ENCODE measurements at regions not wholly inside any gene's neighbourhood (a gene's known extent, or its start where the extent isn't known, plus 50 kb on each side); places are given as distances from the start of the nearest gene placed in this dataset.

DNA sequence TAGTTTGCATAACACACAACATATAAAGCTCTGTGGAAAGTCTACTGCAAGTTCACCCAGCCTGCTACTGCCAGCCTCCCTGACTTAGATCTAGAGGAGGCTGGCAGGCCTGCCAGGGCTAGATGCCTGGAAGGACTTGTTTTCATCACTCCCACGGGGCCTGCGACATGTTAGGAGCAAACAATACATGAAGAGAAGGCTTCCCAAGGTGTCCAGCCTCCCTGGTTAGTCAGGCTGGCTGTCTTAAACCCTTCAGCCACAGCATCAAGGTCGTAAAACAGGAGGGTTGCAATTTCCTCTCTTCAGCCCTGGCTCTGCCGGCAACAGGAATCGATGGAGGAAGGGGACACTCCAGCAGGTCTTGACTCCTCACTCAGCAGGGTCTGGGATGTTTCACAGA lies 104.5 kb downstream of the NGF start:
- no peak for ATAC-seq

DNA sequence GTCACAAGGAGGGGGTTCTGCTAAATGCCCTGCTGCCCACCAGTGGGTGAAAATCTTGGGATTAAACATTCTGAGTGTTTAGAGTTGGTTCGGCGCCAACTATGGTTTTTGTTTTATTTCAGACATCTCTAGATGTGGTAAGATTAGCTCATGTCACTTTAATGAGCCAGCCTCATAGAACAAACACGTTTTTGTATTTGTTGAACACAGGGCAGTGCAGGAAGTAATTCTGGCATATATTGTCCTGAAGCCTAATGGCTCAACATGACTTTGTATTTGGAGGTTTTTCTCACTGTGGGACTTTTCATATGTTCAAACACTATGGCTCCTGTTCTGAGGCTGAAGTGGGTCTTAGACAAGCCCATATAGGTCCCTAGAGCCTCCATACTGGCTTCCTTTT lies 107.8 kb downstream of the NGF start:
- ATAC-seq, result no peak
- DNase-seq, result no peak

More for the DNA sequence above, 104.5 kb downstream of the NGF start:
- no peak for DNase-seq

- no peak for ATAC-seq
Measured at GRCh38 chr1:115229016-115229415, 109.0 kb downstream of the NGF start.

DNA sequence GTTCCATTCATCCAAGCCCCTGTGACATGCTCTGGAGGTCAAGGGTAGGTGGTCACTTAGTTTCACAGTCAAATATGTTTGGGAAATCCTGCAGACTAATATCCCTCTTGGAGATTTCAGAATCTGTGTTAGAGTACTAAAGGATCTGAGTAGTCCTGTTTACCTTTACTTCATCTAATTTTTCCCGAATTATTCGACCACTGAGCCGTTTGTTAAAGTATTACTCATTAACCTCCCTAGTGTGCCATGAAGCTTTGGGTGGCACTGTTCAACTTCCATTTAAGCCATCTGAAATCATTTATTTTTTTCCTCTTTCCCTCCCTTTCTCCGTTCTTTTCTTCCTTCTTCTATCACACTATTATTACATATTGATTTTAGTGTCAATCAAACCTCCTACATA lies 109.9 kb downstream of the NGF start:
- no peak for ATAC-seq

More at GRCh38 chr1:115229016-115229415, 109.0 kb downstream of the NGF start:
- DNase-seq, result no peak

DNA sequence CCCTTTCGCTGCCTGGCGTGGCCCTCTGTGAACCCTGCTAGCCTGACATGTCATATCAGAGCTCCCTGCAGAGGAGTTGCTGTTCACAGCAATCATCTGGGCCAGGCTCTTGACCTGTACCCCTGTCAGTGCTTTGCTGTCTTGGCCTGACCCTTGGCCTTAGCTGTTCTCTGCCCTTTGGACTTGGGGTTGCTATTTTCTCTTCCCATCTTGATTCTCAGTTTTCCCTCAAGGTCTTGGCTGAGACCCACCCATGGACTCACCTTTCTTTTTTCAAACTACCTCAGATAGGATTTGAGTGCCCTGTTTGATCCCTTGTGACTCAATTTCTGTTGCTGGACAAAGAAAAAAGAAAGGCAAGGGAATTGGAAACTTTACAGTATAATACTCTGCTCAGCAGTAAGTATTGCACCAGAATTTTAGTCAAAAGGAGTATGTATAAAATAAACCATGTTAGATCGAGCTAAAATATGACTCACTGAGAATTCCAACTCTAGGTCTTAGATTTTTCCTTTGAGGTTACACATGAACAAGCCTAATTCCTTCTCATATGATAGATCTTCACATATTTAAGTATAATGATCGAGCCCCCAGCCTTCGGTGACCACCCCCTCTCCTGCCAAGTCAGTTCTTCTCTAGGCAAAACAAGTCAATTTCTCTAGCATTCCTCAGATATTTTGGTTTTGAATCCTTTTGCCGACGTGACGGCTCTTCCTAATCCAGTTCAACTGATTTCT lies 110.5 kb downstream of the NGF start:
- ATAC-seq (no peak), DNase-seq (no peak)

More for the DNA sequence above, 109.9 kb downstream of the NGF start:
- no peak for DNase-seq

GRCh38 chr1:115225993-115226685 lies 111.9 kb downstream of the NGF start:
- ATAC-seq, result no peak

GRCh38 chr1:115224636-115225035 lies 113.4 kb downstream of the NGF start:
- DNase-seq (no peak), ATAC-seq (no peak)

More at GRCh38 chr1:115225993-115226685, 111.9 kb downstream of the NGF start:
- DNase-seq, result no peak

DNA sequence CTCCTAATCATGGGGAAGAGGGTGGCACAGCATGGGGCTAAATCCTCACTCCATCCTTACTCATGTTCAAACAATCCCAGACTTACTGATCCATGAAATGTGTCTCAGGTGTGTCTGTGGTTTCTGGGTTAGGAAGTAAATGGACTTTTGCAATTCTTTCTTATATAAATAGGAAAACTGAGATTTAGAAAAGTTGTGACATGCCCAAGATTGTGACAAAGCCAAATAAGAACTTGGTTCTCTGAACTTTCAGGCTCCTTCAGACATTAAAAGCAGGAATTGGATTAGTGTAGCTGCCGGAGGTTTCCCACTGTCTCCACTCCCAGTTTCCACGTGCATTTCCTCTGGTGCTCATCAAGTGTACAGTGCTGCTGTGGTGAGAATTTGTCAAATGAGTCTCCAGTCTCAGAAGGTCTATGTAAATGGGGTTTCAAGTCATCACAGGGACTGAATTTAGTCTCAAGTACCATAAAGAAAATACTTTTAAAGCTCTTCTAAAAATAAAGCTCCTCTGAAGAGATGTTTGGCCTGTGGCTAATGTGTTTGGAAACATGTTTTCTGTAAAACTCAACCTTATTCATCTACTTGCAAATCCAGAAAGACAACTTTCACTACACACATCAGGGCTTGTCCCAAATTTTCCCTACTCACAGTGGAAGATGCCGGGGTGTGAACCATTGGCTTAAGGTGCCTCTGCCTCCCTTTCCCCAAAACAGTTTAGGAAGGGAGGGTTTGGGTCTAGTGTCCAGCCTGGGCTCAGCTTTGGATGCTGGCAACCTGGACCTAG lies 115.2 kb downstream of the NGF start:
- no peak for DNase-seq
- ATAC-seq, result no peak

DNA sequence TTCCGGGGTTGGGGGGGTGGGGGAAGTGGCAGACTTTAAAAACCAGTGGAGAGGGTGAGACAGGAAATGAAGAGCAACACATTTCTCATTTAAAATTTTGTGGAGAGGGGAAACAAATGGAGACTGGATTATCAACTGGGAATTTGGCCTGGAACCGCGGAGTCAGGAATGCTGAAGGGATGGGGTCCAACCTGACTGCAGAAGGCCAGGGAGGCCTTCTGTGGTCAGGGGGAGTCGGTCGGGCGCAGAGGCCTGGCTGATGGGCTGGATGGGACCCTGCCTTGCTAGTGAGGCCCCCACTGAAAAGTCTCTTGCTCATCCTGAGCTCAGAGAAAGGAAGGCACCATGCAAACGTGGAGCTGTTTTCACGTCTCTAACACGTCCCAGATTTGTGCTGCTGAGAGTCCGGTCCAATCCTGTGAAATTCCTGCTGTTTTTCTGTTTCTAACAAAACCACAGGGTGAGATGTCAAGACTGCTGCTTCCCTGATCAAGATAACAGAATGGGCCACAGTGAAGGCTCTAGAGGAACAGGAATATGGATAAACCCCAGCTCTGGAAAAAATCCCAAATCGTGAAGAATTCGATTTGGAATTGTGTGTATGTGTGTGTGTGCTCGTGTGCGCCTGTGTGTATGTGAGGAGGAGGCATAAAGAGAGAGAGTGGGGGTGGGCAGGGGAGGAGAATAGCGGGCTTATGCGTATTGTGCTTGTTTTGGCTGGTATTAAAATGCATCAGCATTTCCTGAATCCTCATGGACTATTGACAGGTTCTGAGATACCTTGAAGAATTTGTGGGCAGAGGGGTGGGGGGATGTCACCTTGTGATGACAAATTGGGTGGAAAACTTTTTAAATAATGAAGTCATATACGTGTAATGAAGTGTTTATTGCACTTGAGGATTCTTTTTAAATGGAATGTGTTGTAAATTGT lies 117.4 kb downstream of the NGF start:
- no peak for ATAC-seq

GRCh38 chr1:115219927-115220326 lies 118.1 kb downstream of the NGF start:
- no peak for ATAC-seq
- DNase-seq, result no peak

More for the DNA sequence above, 117.4 kb downstream of the NGF start:
- DNase-seq, result no peak

GRCh38 chr1:115218699-115219098 lies 119.3 kb downstream of the NGF start:
- no peak for DNase-seq
- no peak for ATAC-seq

GRCh38 chr1:115218034-115218405 lies 120.0 kb downstream of the NGF start:
- DNase-seq (no peak), ATAC-seq (no peak)

DNA sequence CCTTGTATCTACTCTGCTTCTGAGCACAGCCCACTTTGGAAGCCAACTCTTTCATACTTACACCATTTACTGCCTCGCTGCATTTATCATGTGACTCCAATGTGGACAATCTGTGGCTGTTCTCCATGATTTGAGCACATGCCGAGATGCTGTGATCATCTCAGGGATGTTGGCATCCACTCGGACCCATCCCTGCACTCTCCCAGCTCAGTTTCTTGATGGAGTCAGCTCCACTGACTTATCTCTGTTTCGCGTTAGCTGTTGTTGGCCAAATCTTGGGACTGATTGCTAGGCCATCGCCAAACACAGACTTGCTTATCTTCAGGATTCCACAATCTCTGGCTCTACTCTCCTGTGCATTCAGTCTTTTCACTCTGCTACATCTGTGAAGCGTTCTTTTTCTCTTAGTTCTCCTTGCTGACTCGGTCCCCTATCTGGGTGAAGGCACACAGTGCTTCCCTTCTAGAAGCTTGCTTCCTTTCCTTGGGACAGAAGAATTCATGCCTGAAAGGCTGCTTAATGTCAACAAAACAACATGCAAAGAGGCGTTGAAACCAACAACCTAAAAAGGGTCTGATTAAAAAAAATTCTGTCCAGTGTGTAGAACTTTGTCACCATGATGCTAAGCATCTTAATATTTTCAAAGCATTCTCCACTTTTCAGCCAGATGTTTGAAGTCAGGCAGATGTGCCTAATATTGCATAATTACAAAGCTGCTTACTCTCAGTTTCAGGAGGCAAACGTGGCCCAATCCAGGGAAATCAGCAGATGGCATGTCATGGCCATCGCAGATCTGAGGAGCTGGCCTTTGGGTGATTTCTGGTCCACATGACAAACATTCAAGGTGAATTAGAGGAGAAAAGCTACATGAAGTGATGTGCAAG lies 120.7 kb downstream of the NGF start:
- no peak for ATAC-seq

GRCh38 chr1:115215703-115216521 lies 122.1 kb downstream of the NGF start:
- DNase-seq (no peak), ATAC-seq (no peak)

More for the DNA sequence above, 120.7 kb downstream of the NGF start:
- DNase-seq, result no peak

DNA sequence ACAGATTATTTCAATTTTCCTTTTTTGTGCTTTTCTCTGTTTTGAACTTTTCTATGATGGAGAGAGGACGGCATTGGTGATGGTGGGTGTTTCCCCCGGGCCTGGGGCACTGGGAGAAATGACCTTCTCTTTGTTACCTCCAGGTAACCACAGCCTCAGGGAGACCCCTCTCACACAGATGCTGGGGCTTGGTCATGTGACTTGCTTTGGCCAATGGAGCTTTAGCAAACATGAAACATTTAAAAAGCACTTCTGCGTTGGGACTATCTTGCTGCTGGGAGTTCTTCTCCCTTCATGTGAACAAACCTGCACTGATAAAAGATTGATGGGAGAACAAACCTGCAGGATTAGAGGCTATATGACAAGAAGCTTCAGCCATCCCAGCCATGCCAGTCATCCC lies 122.9 kb downstream of the NGF start:
- no peak for DNase-seq
- no peak for ATAC-seq

GRCh38 chr1:115214098-115214497 lies 124.0 kb downstream of the NGF start:
- ATAC-seq (no peak), DNase-seq (no peak)

DNA sequence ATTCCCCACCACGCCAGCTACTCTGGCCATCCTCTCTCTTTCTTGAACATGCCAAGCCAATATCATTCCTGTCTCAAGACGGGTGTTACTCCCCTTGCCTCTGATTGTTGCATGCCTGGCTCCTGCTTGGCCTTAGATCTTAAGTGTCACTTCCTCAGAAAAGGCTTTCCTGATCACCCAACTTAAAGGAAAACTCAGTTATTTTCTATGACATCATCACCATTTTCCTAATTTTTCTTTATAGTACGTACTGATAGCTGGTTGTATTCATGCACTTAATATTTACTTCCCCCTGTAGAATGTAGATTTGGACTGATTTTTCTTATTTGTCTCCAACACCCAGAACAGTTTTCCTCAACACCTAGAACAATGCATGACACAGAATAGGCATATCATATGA lies 123.8 kb upstream of the TSPAN2 start:
- ATAC-seq, result no peak
- DNase-seq, result no peak

GRCh38 chr1:115211071-115211745 lies 121.9 kb upstream of the TSPAN2 start:
- DNase-seq, result no peak
- no peak for ATAC-seq

DNA sequence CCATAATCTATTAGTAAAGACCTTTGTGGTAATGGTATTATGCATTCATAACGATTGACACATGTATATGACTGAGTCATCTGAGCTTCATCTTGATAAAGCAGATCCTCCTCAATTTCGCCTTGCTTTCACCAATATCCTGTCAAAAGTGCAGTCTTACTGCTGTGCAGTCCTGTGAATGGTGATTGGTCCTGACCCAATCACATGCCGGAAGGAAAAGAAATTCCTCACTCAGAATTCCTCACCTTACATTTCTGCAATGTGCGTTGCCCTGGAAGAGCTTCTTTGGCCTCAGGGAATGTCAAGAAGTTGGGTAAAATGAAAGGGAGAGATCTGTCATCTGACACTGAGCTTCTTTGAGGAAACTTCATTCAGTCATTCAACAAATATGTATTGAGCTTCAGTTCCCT lies 121.0 kb upstream of the TSPAN2 start:
- DNase-seq (no peak), ATAC-seq (no peak)
